Sigmoid colon (tissue), 4 donors: ENCODE measurements at regions not wholly inside any gene's neighbourhood (a gene's known extent, or its start where the extent isn't known, plus 50 kb on each side); places are given as distances from the start of the nearest gene placed in this dataset.
"Not testable (repeated sequence)": the region's sequence is repeated elsewhere in the genome, so short reads cannot be mapped to it uniquely, and the experiment has no call there.

Experiments
- POLR2AphosphoS5 ChIP-seq, 4 donors: sonication (generic); formaldehyde crosslinking; IDR thresholded peaks; one replicate each; pipeline ENCODE4 v1.6.1; 2017; ENCODE audit warnings: antibody characterized with exemption in 4 of 4
- TF ChIP-seq, protein P1 (sequence below), 4 experiments: fragments of 450-650 bp in 3 of 4; fragments of 200-600 bp in 1 of 4; IDR thresholded peaks; one replicate each; pipeline ENCODE4 v1.5.1; 2016 to 2019; ENCODE audit warnings: antibody characterized with exemption in 4 of 4, mild to moderate bottlenecking in 3 of 4, moderate library complexity in 2 of 4

DNA sequence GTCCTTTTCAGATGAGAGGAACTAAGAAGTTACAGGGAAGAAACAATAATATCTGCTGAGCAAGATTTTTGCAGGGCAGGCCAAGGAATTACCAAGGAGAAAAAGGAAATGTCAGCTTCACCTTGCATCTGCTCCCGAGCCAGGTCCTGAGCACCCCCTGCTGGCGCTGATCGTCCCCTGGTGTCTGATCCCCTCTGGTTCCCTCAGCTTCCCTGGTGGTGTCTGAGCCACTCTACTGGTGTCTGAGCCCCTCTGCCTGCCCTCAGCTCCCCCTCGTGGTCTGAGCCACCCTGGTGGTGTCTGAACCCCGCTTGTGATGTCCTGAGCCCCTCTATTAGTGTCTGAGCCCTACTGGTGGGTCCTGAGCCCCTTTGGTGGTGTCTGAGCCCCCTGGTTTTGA lies 485.7 kb downstream of the GOLGA6L6 start:
- TF ChIP-seq, protein P1, sequence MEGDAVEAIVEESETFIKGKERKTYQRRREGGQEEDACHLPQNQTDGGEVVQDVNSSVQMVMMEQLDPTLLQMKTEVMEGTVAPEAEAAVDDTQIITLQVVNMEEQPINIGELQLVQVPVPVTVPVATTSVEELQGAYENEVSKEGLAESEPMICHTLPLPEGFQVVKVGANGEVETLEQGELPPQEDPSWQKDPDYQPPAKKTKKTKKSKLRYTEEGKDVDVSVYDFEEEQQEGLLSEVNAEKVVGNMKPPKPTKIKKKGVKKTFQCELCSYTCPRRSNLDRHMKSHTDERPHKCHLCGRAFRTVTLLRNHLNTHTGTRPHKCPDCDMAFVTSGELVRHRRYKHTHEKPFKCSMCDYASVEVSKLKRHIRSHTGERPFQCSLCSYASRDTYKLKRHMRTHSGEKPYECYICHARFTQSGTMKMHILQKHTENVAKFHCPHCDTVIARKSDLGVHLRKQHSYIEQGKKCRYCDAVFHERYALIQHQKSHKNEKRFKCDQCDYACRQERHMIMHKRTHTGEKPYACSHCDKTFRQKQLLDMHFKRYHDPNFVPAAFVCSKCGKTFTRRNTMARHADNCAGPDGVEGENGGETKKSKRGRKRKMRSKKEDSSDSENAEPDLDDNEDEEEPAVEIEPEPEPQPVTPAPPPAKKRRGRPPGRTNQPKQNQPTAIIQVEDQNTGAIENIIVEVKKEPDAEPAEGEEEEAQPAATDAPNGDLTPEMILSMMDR (IDR thresholded peaks at IDR 0.05): not testable (repeated sequence)
- not testable (repeated sequence) for TF ChIP-seq POLR2AphosphoS5 (IDR thresholded peaks at IDR 0.05)
